ENCODE measurements at regions not wholly inside any gene's neighbourhood (a gene's known extent, or its start where the extent isn't known, plus 50 kb on each side); places are given as distances from the start of the nearest gene placed in this dataset.

GRCh38 chr4:184958923-184959210 is 59.4 kb upstream of the HELT start:
- Histone ChIP-seq H3K27me3 (ENCODE audit: control insufficient read depth, insufficient read depth, low read length) (no peaks in the 10 kb centered on the region), H3K27ac (ENCODE audit: insufficient read depth, low read length) (no peak overlapping the region), H3K4me1 (ENCODE audit: control insufficient read depth, extremely low read depth, insufficient read depth, low read length) (no peaks in the 10 kb centered on the region), H3K36me3 (ENCODE audit: control insufficient read depth, insufficient read depth, low read length) (no peaks in the 10 kb centered on the region), H3K9me3 (ENCODE audit: control insufficient read depth, insufficient read depth, low read depth, low read length) (no peaks in the 10 kb centered on the region), H3K4me2 (ENCODE audit: extremely low read depth, insufficient read depth, low read length) (no peak overlapping the region), H3K4me3 (replicated peaks in 1 of 4; ENCODE audit: control extremely low read depth in 1 of 4, insufficient read depth in 1 of 4, low read depth in 3 of 4, low read length in 4 of 4) (no peak overlapping the region), H4K20me1 (ENCODE audit: control insufficient read depth, extremely low read depth, insufficient read depth, low read length) (no peaks in the 10 kb centered on the region), H2AFZ (ENCODE audit: low read length) (no peak overlapping the region), H3K79me2 (ENCODE audit: control insufficient read depth, insufficient read depth, low read length) (no peaks in the 10 kb centered on the region), H3K9ac (ENCODE audit: insufficient read depth, low read length) (no peak overlapping the region)
- no peak for DNase-seq (ENCODE audit: low read depth in 2 of 2)
- no peak for TF ChIP-seq EZH2 (IDR thresholded peaks at IDR 0.05; ENCODE audit: low read length, missing control alignments)

DNA sequence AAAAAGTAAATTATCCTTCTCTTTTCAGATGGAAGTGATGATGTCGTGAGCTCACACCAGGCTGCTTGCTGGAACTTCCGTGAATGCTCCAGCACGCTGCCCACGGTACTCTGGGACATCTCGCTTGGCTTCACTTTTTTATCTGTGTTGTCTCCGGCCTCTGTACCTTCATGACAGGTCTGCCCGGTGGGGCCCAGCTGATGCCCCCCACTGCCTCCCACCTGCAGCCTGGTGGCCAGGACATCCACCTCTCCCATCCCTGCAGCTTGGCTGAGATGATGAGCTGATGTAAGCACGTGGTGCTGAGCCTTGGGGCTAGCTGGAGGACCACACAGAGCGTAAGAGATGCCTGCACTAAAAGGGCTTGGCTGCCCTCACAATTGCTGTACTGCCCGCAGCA is 59.0 kb upstream of the HELT start:
- no peak overlapping the region for H3K27ac ChIP-seq (ENCODE audit: insufficient read depth, low read length)
- H3K4me1 ChIP-seq (ENCODE audit: control insufficient read depth, extremely low read depth, insufficient read depth, low read length): no peaks in the 10 kb centered on the region
- no peaks in the 10 kb centered on the region for H3K27me3 ChIP-seq (ENCODE audit: control insufficient read depth, insufficient read depth, low read length)
- H3K9ac ChIP-seq (ENCODE audit: insufficient read depth, low read length): no peak overlapping the region
- H3K79me2 ChIP-seq (ENCODE audit: control insufficient read depth, insufficient read depth, low read length): no peaks in the 10 kb centered on the region
- H3K4me3 ChIP-seq (replicated peaks in 1 of 4; ENCODE audit: control extremely low read depth in 1 of 4, insufficient read depth in 1 of 4, low read depth in 3 of 4, low read length in 4 of 4): no peak overlapping the region
- H3K4me2 ChIP-seq (ENCODE audit: extremely low read depth, insufficient read depth, low read length): no peak overlapping the region
- DNase-seq (ENCODE audit: low read depth in 2 of 2): no peak
- H3K36me3 ChIP-seq (ENCODE audit: control insufficient read depth, insufficient read depth, low read length): no peaks in the 10 kb centered on the region
- TF ChIP-seq EZH2 (IDR thresholded peaks at IDR 0.05; ENCODE audit: low read length, missing control alignments) (no peak), CTCF (conservative IDR thresholded peaks at IDR 0.05 in 1 of 2, IDR thresholded peaks at IDR 0.05 in 1 of 2; ENCODE audit: low read depth in 1 of 2, low read length in 2 of 2) (no peak)
- H3K9me3 ChIP-seq (ENCODE audit: control insufficient read depth, insufficient read depth, low read depth, low read length): no peaks in the 10 kb centered on the region
- H4K20me1 ChIP-seq (ENCODE audit: control insufficient read depth, extremely low read depth, insufficient read depth, low read length): no peaks in the 10 kb centered on the region
- no peak overlapping the region for H2AFZ ChIP-seq (ENCODE audit: low read length)

GRCh38 chr4:184959786-184960185 is 58.5 kb upstream of the HELT start:
- Histone ChIP-seq H3K4me3 (replicated peaks in 1 of 4; ENCODE audit: control extremely low read depth in 1 of 4, insufficient read depth in 1 of 4, low read depth in 3 of 4, low read length in 4 of 4) (no peak overlapping the region), H4K20me1 (ENCODE audit: control insufficient read depth, extremely low read depth, insufficient read depth, low read length) (no peaks in the 10 kb centered on the region), H3K9me3 (ENCODE audit: control insufficient read depth, insufficient read depth, low read depth, low read length) (no peaks in the 10 kb centered on the region), H3K27ac (ENCODE audit: insufficient read depth, low read length) (no peak overlapping the region), H3K79me2 (ENCODE audit: control insufficient read depth, insufficient read depth, low read length) (no peaks in the 10 kb centered on the region), H3K4me2 (ENCODE audit: extremely low read depth, insufficient read depth, low read length) (no peak overlapping the region), H3K36me3 (ENCODE audit: control insufficient read depth, insufficient read depth, low read length) (no peaks in the 10 kb centered on the region), H3K27me3 (ENCODE audit: control insufficient read depth, insufficient read depth, low read length) (no peaks in the 10 kb centered on the region), H2AFZ (ENCODE audit: low read length) (no peak overlapping the region), H3K9ac (ENCODE audit: insufficient read depth, low read length) (no peak overlapping the region), H3K4me1 (ENCODE audit: control insufficient read depth, extremely low read depth, insufficient read depth, low read length) (no peaks in the 10 kb centered on the region)
- TF ChIP-seq EZH2 (IDR thresholded peaks at IDR 0.05; ENCODE audit: low read length, missing control alignments) (no peak), CTCF (conservative IDR thresholded peaks at IDR 0.05 in 1 of 2, IDR thresholded peaks at IDR 0.05 in 1 of 2; ENCODE audit: low read depth in 1 of 2, low read length in 2 of 2) (no peak)
- no peak for DNase-seq (ENCODE audit: low read depth in 2 of 2)

Measured in fibroblast of lung (primary cell).